ENCODE measurements at regions not wholly inside any gene's neighbourhood (a gene's known extent, or its start where the extent isn't known, plus 50 kb on each side); places are given as distances from the start of the nearest gene placed in this dataset.

GRCh38 chr3:176395240-176395639, 802.0 kb downstream of the TBL1XR1 start:
- TF ChIP-seq SUZ12 (IDR thresholded peaks at IDR 0.05; ENCODE audit: extremely low read depth, insufficient read depth, insufficient read length): no peak
- TF ChIP-seq ZNF274 (IDR thresholded peaks at IDR 0.05; ENCODE audit: low read depth, low read length): no peak
- TF ChIP-seq YY1 (IDR thresholded peaks at IDR 0.05; ENCODE audit: insufficient read depth, insufficient read length): no peak
